Prostate gland (tissue), 2 donors: ENCODE measurements at regions not wholly inside any gene's neighbourhood (a gene's known extent, or its start where the extent isn't known, plus 50 kb on each side); places are given as distances from the start of the nearest gene placed in this dataset.
"Not testable (repeated sequence)": the region's sequence is repeated elsewhere in the genome, so short reads cannot be mapped to it uniquely, and the experiment has no call there.

Source experiments
- DNase-seq: peaks from one replicate; pipeline ENCODE4 v3.0.0-alpha.2; 2019; ENCODE audit warnings: low spot score
- H3K27ac ChIP-seq, 2 donors: fragments of 200-600 bp; sonication (generic); 2 replicates each; pipeline ENCODE4 v1.5.1; 2017 to 2019
- H3K27me3 ChIP-seq: fragments of 200-600 bp; sonication (generic); replicated peaks from 2 replicates; pipeline ENCODE4 v1.5.1; 2019; ENCODE audit not compliant: insufficient read depth
- H3K36me3 ChIP-seq, 2 donors: fragments of 200-600 bp; sonication (generic); 1 replicate in 1 of 2; 2 replicates in 1 of 2; pipeline versions ENCODE4 v1.5.1 to v1.8.1; 2017 to 2019
- H3K4me1 ChIP-seq: fragments of 200-600 bp; sonication (generic); replicated peaks from 2 replicates; pipeline ENCODE4 v1.5.1; 2019
- H3K4me3 ChIP-seq, 2 donors: fragments of 200-600 bp; sonication (generic); 2 replicates each; pipeline ENCODE4 v1.5.1; 2017 to 2019
- H3K9me3 ChIP-seq: fragments of 200-600 bp; sonication (generic); 2 replicates; pipeline ENCODE4 v1.5.1; 2017
- WGBS: methylation state at CpG from one replicate; pipeline ENCODE4 v1.1.5; 2018; 5-methylcytosine and 5-hydroxymethylcytosine counted together
- intact Hi-C: fragments of 100-400 bp; cut with DNase I; formaldehyde crosslinking; loops from one replicate; pipeline ENCODE4 v1.14.2; 2022
- small RNA-seq, 2 donors: library from RNA; depleted of rRNA; stranded (forward); fragments of <200 nt; gene quantifications; one replicate each; pipeline ENCODE3, GENCODE V24; 2016

GRCh38 chr21:6158171-6158570 is 4363.2 kb upstream of the TPTE start:
- H3K27me3 ChIP-seq, H3K9me3 ChIP-seq, H3K27ac ChIP-seq, DNase-seq, H3K4me3 ChIP-seq, H3K4me1 ChIP-seq, H3K36me3 ChIP-seq, intact Hi-C loops: not testable (repeated sequence)
- WGBS: no CpG with 5 or more reads among the region's 9 CpGs

Small RNAs in the stretch of these regions (small RNA-seq; reads per million reads assigned to genes)
- 0 reads per million in 2 donors for gene CU639417.2
